ENCODE measurements at regions not wholly inside any gene's neighbourhood (a gene's known extent, or its start where the extent isn't known, plus 50 kb on each side); places are given as distances from the start of the nearest gene placed in this dataset.

GRCh38 chr3:20657560-20657959, 471.6 kb upstream of the SGO1 start:
- no peak for DNase-seq (ENCODE audit: low spot score)
- TF ChIP-seq CTCF (IDR thresholded peaks at IDR 0.05; ENCODE audit: extremely low read depth, missing control alignments) = no peak

GRCh38 chr3:20652231-20652986, 466.4 kb upstream of the SGO1 start:
- no peak for TF ChIP-seq CTCF (IDR thresholded peaks at IDR 0.05; ENCODE audit: extremely low read depth, missing control alignments)
- DNase-seq (ENCODE audit: low spot score) = no peak

GRCh38 chr3:20648921-20649381, 462.9 kb upstream of the SGO1 start:
- DNase-seq (ENCODE audit: low spot score) = no peak
- TF ChIP-seq CTCF (IDR thresholded peaks at IDR 0.05; ENCODE audit: extremely low read depth, missing control alignments) = no peak

GRCh38 chr3:20648294-20648693, 462.3 kb upstream of the SGO1 start:
- no peak for DNase-seq (ENCODE audit: low spot score)
- no peak for TF ChIP-seq CTCF (IDR thresholded peaks at IDR 0.05; ENCODE audit: extremely low read depth, missing control alignments)

GRCh38 chr3:20646425-20646824, 460.4 kb upstream of the SGO1 start:
- no peak for DNase-seq (ENCODE audit: low spot score)
- TF ChIP-seq CTCF (IDR thresholded peaks at IDR 0.05; ENCODE audit: extremely low read depth, missing control alignments) = no peak

- TF ChIP-seq CTCF (IDR thresholded peaks at IDR 0.05; ENCODE audit: extremely low read depth, missing control alignments) = no peak
- DNase-seq (ENCODE audit: low spot score) = no peak
These were observed 459.3 kb upstream of the SGO1 start for GRCh38 chr3:20645340-20645739.

- DNase-seq (ENCODE audit: low spot score) = no peak
- TF ChIP-seq CTCF (IDR thresholded peaks at IDR 0.05; ENCODE audit: extremely low read depth, missing control alignments) = no peak
These were observed 451.7 kb upstream of the SGO1 start for GRCh38 chr3:20637729-20638128.

Data from GM20000 (cell line).